Ishikawa (cell line): ENCODE measurements at regions not wholly inside any gene's neighbourhood (a gene's known extent, or its start where the extent isn't known, plus 50 kb on each side); places are given as distances from the start of the nearest gene placed in this dataset.

Experiments
- CEBPB ChIP-seq: IDR thresholded peaks from 2 replicates; pipeline ENCODE4 v1.6.1; 2012
- CREB1 ChIP-seq: IDR thresholded peaks from 2 replicates; pipeline ENCODE4 v1.6.1; 2012; ENCODE audit warnings: low read depth
- EGR1 ChIP-seq: IDR thresholded peaks from 2 replicates; pipeline ENCODE4 v1.6.1; 2012
- EP300 ChIP-seq: IDR thresholded peaks from 2 replicates; pipeline ENCODE4 v1.6.1; 2012; ENCODE audit warnings: borderline replicate concordance
- FOXM1 ChIP-seq: IDR thresholded peaks from 2 replicates; pipeline ENCODE4 v1.6.1; 2012; ENCODE audit warnings: low read depth, borderline replicate concordance
- NFIC ChIP-seq: IDR thresholded peaks from 2 replicates; pipeline ENCODE4 v1.6.1; 2012
- RAD21 ChIP-seq: IDR thresholded peaks from 2 replicates; pipeline ENCODE4 v1.6.1; 2012; ENCODE audit warnings: low read depth
- TAF1 ChIP-seq: IDR thresholded peaks from 2 replicates; pipeline ENCODE4 v1.6.1; 2012; ENCODE audit warnings: low read depth, mild to moderate bottlenecking
- TCF12 ChIP-seq: IDR thresholded peaks from 2 replicates; pipeline ENCODE4 v1.6.1; 2012; ENCODE audit warnings: low read depth
- TEAD4 ChIP-seq: IDR thresholded peaks from 2 replicates; pipeline ENCODE4 v1.6.1; 2012
- USF1 ChIP-seq: IDR thresholded peaks from 2 replicates; pipeline ENCODE4 v1.6.1; 2012
- YY1 ChIP-seq: IDR thresholded peaks from 2 replicates; pipeline ENCODE4 v1.6.1; 2012; ENCODE audit warnings: low read depth
- ZBTB7A ChIP-seq: IDR thresholded peaks from 2 replicates; pipeline ENCODE4 v1.6.1; 2012; ENCODE audit warnings: low read depth
- TF ChIP-seq, protein P1 (sequence below): IDR thresholded peaks from 2 replicates; pipeline ENCODE4 v1.6.1; 2012; ENCODE audit warnings: low read depth, mild to moderate bottlenecking
- TF ChIP-seq, protein P2 (sequence below): IDR thresholded peaks from 2 replicates; pipeline ENCODE4 v1.6.1; 2012

DNA sequence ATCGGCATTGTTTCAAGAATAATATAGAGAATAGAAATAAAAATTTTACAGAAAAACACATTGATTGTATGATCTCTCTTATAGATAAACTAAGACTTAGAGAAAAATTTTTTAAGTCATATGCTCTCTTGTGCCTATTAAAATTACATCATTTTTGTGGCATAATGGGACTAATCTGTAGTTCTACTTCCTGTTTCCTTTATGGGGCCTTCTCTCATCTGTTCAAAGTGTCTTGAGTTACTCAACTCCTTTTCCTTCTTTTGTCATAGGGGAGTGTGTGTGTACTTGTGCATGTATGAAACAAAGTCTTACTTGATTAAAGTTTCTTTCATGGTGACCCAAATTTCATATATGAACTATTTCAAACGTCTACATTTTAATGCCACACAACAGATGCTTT lies 1448.9 kb upstream of the TENM3 start:
- TF ChIP-seq USF1 (no peak), YY1 (no peak), FOXM1 (no peak), TEAD4 (no peak), EP300 (no peak), TAF1 (no peak), ZBTB7A (no peak), NFIC (no peak), RAD21 (no peak), CEBPB (no peak)
- TF ChIP-seq, protein P1, sequence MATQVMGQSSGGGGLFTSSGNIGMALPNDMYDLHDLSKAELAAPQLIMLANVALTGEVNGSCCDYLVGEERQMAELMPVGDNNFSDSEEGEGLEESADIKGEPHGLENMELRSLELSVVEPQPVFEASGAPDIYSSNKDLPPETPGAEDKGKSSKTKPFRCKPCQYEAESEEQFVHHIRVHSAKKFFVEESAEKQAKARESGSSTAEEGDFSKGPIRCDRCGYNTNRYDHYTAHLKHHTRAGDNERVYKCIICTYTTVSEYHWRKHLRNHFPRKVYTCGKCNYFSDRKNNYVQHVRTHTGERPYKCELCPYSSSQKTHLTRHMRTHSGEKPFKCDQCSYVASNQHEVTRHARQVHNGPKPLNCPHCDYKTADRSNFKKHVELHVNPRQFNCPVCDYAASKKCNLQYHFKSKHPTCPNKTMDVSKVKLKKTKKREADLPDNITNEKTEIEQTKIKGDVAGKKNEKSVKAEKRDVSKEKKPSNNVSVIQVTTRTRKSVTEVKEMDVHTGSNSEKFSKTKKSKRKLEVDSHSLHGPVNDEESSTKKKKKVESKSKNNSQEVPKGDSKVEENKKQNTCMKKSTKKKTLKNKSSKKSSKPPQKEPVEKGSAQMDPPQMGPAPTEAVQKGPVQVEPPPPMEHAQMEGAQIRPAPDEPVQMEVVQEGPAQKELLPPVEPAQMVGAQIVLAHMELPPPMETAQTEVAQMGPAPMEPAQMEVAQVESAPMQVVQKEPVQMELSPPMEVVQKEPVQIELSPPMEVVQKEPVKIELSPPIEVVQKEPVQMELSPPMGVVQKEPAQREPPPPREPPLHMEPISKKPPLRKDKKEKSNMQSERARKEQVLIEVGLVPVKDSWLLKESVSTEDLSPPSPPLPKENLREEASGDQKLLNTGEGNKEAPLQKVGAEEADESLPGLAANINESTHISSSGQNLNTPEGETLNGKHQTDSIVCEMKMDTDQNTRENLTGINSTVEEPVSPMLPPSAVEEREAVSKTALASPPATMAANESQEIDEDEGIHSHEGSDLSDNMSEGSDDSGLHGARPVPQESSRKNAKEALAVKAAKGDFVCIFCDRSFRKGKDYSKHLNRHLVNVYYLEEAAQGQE, result no peak
- TF ChIP-seq, protein P2, sequence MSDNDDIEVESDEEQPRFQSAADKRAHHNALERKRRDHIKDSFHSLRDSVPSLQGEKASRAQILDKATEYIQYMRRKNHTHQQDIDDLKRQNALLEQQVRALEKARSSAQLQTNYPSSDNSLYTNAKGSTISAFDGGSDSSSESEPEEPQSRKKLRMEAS, result no peak

GRCh38 chr4:180798036-180798577 lies 1445.1 kb upstream of the TENM3 start:
- TF ChIP-seq YY1 (no peak), RAD21 (no peak), NFIC (no peak), ZBTB7A (no peak), TCF12 (no peak), USF1 (no peak), FOXM1 (no peak), CREB1 (no peak), TEAD4 (no peak), EP300 (no peak), TAF1 (no peak), EGR1 (no peak), CEBPB (no peak)
- TF ChIP-seq, protein P1, result no peak
- TF ChIP-seq, protein P2, result no peak

- TF ChIP-seq NFIC (no peak), EGR1 (no peak), USF1 (no peak), TAF1 (no peak), YY1 (no peak), FOXM1 (no peak), ZBTB7A (no peak), TCF12 (no peak)
- TF ChIP-seq, protein P2, result no peak
- TF ChIP-seq, protein P1, result no peak
These were observed 1443.4 kb upstream of the TENM3 start for GRCh38 chr4:180799798-180800197.

GRCh38 chr4:180805101-180805500 lies 1438.1 kb upstream of the TENM3 start:
- TF ChIP-seq USF1, result no peak
- no peak for TF ChIP-seq CEBPB
- TF ChIP-seq, protein P2, result no peak
- no peak for TF ChIP-seq NFIC
- TF ChIP-seq ZBTB7A, result no peak
- no peak for TF ChIP-seq TCF12
- TF ChIP-seq, protein P1, result no peak
- TF ChIP-seq EGR1, result no peak
- TF ChIP-seq EP300, result no peak
- no peak for TF ChIP-seq YY1
- TF ChIP-seq TAF1, result no peak
- TF ChIP-seq TEAD4, result no peak
- no peak for TF ChIP-seq CREB1
- TF ChIP-seq FOXM1, result no peak
- TF ChIP-seq RAD21, result no peak
